ENCODE measurements at regions not wholly inside any gene's neighbourhood (a gene's known extent, or its start where the extent isn't known, plus 50 kb on each side); places are given as distances from the start of the nearest gene placed in this dataset.
"Not testable (repeated sequence)": the region's sequence is repeated elsewhere in the genome, so short reads cannot be mapped to it uniquely, and the experiment has no call there.

DNA sequence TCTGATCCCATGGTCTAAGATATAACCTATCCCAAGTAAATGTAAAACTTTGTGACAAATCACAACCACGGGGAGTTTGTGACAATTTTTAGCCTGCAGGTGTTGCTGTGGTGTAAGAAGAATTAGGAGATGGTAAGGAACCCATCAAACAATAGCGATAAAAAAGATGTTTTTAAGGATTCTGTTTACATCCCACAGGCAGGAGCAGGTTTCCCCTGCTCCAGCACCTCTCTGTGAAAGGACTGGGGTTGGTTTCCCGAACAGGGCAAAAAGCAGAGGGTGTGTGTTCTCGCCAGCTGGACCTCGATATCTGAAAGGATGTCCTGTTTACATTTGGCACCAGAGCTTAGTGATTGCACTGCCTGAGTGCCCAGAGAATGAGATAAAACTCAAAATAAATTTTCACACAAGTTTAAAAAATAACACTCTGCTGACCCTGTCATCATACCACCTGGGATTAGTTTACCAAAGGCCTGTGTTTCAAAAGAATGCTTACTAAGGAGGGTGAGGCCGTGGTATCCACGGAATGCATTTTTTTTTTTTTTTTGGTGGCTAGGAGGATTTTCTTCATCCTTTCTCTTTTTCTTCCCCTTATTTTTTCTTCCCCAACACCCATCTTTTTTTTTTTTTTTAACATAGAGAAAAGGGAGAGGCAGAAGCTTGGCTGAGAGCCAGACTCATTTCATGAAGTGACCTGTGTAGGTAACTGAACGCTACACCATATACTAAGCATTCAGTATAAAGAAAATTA is 151.8 kb upstream of the DPH6 start:
- no peak for DNase-seq

DNA sequence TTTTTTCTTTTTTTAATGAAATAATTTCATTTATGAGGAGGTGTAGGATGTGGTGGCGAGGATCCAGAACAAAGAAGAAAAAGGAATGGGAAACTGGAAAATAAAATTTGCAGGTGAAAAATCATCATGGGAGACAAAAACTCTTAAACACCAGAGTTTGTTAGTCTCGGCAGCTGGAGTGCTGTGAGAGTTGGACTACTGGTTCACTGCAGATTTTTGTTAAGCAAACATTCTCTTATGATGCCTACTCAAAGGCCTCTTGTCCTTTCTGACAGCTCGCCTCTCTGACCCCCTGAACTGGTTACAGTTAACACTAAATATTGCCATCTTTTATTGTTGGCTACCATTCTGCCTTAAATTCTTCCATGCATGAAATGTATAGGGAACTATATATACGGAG is 152.4 kb upstream of the DPH6 start:
- DNase-seq: no peak

DNA sequence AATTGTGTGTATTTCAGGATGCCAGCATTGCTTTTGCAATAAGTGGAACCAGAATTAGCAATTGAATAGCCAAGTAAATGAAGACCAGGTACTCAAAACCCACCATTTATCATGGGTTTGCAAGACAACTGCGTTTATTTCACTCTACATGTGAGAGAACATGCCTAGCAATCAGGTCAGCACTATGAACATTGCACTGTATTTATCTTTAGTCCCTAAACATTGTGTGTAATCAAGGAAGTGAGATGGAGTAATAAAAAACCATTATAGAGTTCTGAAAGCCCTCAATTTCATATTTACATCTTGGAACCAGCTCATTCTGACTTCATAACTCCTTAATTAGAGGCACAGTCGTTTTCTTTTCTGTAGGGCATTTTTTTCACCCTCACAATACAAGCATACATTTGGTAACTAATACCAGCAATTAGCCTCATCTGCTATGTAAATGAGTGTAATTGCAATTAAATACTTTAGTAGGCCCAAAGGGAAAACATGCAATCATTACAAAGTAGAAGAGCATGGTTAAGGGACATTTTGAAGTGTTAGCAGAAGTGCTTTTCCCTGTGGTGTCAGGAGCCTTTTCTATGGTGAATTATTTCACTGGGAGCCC is 153.1 kb upstream of the DPH6 start:
- DNase-seq: no peak

DNA sequence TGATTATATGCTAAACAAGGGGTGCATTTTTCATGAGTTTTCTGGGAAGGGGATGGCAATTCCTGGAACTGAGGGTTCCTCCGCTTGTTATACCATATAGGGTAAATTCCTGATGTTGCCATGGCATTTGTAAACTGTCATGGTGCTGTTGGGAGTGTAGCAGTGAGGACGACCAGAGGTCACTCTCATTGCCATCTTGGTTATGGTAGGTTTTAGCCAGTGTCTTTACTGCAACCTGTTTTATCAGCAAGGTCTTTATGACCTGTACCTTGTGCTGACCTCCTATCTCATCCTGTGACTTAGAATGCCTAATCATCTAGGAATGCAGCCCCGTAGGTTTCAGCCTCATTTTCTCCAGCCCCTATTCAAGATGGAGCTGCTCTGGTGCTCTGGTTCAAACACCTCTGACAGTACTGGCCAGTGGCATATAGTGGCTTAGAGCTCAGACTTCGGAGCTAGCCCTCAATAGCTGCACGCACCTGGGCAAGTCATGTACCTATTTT is 154.2 kb upstream of the DPH6 start:
- not testable (repeated sequence) for DNase-seq

DNA sequence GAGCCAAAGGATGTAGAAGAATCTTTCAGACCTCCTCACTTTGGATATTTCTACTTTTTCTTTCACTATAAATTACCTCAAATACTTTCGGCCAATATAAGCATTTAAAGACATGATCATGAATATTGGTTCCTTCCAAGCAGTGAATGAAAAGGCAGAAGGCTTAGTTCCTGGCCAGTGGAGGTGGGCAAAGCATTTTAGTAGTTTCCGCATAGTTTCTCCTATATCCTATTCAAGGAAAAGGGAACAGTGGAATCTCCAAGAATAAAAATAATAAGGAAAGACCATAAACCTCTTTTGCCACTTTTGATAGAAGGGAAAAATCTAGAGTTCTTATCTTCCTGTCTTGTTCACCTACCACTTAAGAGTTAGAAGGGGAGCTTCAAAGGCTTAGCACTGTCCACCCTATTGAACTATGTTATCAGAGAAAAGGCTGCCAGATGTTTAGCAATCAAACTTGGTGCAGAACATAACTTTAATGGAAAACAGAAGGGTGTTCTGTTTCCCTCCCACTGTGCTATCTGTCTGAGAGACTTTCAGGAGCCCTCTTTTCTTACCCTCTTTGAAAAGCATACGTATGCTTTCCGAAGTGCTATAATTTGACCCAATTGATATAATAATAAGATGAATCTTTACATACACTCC is 155.6 kb upstream of the DPH6 start:
- DNase-seq: no peak

DNA sequence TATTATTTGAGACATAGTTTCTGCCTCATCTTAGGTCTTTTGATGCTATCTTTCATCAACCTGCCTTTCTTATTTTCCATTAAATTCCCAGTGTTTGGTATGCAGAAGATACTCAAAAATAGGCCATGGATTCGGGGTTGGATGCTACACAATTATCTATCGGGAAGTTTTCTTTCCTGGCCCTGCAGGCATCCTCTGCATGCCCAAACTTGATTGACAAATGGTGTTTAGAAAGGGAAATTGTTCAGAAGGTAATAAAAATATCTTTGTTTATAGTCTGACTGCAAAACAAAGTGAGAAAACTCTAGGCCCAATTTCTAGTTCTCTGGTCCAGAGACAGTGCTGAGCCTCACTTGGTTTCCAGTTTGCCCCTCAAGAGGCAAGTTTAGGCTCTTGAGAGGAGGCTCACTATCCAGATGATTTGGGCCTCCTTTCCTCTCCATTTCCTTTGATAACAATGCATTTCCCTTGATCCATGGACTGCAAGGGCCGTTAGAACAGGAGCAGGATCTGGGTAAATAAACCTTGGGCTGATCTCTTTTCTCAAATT is 157.1 kb upstream of the DPH6 start:
- DNase-seq: no peak

DNA sequence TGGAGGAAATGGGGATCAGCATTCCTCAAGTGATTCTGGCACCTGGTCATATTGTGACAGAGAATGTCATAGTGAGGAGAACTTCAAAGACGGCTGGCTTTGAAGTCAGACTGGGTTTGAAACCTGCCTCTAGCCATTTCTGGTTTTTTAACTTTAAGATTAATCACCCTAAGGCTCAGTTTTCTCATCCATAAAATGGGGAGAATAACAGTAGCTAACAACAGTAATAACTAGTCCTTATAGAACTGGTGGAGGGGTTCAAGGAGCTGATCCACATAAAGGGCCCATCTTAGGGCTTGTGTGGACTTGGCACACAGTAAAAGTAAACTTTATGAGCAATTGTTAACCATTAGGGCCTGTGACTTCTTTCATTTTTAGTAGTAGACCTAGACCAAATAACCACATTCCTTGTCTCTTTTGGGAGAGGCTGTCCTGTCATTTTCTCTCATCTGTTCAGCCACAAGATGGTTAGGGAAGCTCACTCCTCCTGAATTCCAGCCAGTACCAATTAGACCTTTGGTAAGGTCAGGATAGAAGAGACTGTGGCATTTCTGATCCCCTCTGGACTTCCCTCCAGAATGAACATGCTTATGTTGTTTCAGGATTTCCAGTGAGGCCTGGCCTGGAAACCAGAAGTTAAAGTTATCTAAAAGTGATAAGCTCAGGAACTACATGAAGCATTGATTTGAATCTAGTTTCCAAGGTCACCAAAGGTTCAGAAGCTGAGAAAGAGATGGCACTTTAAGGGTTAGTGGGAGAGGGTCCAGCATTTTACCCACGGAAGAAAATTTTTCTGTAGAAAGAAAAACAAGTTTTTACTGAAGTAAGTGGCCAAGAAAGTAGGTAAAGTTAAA is 159.3 kb upstream of the DPH6 start:
- DNase-seq: no peak

DNA sequence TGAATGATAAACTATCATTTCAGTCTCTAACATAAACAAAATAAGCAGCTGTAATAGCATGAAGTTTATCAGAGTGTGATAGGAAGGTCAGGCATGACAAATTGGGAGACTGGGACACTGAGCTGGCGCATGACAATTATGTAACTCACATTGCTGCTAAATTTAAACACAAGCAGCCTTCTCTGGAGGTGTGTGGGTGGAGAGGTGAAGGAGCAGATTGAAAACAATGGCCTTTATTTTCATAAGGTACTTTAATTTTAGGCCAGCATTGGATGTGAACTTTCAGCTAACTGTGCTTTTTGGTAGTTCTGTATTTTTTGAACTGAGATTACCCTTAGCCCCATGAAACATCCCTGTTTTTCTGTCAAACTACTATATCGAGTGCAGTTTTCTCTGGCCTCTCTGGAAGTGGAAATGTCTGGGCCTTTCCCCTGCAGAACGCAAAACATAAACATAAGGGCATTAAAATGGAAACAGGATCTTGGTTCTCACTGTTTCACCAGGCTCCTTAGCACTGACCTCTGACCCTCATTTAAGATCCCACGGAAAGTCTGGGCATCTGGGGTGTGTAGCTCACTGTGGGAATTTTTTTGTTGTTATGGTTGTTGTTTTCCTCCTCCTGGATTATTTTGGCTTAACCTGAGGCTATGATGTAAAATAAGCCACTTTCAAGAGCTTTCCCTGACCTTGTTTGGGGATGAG is 160.1 kb upstream of the DPH6 start:
- no peak for DNase-seq

DNA sequence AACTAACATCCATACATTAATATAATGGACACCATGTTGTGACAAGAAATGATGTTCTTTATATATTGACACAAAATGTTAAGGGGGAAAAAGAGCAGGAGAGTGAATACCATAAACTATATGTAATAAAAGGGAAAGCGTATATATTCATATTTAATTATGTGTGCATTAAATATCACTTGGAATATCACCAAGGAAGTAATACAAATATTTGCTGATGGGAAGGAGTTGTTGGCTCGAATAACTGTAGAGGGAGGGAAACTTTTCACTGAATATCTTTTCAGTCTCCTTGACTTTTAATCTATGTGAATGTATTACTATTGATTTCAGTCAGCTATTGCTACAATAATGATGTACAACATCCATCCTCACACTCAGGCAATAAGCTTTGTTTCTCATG is 167.0 kb upstream of the DPH6 start:
- DNase-seq: no peak

DNA sequence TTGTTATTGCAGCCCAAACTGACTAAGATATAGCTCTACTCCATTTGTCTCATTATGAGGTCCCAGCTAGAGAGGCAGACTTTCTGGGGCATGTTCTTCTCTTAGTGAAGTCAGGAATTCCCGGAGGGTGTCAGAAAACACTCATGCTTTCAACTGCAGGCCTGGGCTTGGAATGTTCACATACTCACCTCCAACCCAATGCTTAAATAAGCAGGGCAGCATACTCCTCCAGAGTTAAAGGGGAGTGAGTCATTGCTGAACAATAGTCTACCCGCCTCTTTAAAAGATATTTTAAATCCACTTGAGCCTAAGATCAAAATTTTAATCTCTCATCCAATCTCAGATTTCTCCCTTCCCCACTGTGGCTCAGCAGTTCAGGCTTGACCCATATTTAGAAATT is 167.8 kb upstream of the DPH6 start:
- DNase-seq: no peak

DNA sequence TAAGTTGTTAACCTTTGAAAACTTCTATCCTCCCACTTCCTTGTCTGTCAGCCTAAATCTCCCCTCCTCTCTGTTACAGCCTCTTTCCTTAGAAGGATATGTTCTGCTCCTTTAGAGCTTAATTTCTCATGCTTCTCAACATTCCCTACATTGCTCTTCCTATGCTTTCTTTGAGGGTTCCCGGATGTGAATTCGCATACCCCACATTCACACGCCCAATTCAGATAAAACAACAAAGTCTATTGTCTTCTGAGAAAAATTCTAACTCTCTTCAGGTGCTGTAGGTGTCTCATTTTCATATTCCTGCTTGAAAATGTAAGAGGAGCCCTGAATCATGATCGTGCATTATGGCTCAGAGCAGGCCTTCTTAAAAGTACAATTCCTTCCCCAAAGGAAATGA is 171.8 kb upstream of the DPH6 start:
- DNase-seq: no peak

DNA sequence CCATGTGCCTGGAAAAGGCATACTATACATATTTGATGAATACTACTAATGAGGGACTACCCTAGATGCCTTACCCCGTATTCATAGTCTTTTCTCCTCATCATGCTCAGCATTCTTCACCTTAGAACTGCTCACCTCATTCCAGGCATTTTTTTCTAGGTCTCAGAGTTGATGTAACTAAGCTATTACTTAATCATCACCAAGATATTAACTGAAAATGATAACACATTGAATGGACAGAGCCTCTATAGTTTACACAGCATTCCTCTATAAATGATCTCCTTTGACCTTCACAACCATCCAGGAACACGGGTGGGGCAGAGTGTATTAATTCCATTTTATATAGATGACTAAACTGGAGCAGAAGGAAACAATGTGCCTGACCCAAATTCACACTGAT is 174.1 kb upstream of the DPH6 start:
- no peak for DNase-seq

DNA sequence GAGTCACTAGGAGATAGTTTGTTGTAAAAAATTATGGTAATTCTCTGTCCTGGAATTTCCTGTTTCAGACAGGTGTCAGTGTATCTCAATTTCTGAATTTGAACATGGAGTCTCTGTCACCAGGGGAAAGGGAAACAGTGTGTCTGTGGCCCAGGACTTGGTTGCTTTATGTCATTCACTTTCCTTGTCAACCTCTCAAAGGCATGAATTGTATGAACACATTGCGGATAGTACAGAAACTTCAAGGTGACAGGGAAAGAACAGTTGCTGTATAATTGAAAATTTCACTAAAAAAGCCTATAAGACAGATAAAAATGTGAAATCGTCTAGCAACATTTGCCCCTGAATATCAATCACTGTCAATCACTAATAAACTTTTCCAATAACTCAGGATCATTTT is 175.0 kb upstream of the DPH6 start:
- DNase-seq: no peak

DNA sequence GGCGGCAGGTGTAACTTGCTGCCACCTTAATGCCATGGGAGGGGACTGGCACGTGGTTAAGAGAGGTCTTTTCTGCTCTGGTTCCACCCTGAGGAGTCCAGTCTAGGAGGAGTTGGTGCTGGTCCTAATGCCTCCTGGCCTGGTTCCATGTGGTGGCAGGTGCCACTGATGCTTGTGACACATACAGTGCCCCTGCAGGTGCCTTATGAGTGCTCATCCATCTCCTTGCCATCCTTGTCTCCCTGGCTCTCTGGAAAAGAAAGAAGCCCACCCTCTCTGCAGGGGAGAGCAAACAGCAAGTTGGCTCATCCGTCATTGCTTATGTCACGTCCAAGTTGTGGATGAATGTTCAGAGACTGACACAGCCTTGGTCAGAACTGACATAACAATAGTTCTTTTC is 175.8 kb upstream of the DPH6 start:
- DNase-seq: no peak

DNA sequence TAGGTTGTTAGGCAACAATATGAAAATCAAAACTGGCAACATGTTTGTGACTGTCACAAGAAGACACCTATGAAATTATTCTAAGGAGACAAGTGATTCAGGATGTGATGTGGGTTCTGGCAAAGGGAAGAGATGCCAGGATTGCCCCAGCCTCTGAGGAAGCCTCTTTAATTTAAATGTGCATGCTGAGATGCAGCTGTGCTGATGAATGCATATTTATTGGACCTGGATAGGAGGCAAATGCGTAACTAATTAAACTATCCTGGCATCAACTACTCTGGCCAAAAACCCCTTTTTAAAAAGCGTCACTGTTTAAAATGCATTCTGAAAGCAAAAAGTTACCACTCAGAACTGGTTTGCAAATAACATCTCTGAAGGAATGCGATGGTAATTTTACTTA is 176.5 kb upstream of the DPH6 start:
- no peak for DNase-seq

DNA sequence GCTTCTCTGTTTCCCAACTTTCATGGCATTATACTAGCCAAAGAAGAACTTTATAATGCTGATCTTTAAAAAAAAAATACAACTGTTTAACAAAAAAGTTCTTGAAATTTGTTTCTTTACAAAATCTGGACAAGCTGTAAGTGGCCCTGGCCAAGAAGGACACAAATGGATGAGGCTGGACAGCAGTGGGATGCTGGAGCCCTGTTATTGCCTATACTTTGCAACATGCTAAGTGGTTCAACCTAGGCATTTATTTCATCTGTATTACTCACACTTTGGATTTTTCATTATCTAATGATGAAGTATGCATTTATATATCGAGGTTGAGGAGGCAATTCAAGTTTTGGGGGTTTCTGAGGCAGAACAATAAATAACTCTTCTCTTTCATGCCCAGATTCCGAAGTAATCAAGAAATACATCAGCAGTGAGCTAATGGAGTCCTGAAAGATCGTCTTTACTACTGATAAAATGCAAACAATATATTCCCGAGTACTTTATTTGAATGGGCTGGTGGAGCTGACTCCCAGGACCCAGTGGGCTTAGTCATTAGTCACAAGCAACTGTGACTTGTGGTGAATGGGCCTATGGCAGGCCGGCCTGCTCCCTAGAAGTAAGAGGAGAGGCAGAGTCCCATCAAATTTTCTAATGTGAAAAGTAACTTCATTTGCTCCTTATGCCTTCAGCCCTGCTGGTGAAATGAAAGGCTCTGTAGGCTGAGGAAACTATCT is 177.3 kb upstream of the DPH6 start:
- DNase-seq: no peak

DNA sequence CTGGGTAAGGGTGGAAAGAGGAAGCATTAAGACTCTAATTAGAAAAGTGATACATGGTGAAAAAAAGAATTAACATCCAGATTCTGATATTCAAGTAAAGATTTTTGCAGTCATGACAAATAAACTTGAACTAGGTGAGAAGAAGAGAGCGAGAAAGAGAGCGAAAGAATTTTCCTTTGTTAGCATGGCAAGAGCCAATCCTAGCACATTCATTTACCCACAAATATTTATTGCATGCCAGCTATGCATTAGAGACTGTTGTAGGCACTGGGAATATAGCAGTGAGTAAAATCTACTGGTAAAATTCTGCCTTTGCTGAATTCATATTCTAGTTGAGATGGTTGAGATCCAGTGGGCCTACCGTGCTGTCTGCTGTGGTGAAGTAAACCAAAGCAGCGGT is 177.9 kb upstream of the DPH6 start:
- DNase-seq: no peak

DNA sequence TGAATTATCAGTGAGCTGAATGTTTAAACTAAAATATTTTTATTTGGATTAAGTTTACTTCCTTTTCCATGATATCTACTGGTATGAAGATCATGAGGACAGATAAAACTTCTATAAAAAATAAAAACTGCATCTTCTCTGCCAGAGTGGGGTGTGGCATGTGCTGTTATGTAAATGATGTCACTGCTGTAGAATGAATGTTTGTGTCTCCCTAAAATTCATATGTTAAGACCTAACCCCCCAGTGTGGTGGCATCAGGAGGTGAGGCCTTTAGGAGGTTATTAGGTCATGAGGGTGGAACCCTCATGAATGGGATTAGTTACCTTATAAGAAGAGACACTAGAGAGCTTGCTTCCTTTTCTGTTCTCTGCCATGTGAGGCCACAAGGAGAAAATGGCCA is 178.7 kb upstream of the DPH6 start:
- DNase-seq: no peak

DNA sequence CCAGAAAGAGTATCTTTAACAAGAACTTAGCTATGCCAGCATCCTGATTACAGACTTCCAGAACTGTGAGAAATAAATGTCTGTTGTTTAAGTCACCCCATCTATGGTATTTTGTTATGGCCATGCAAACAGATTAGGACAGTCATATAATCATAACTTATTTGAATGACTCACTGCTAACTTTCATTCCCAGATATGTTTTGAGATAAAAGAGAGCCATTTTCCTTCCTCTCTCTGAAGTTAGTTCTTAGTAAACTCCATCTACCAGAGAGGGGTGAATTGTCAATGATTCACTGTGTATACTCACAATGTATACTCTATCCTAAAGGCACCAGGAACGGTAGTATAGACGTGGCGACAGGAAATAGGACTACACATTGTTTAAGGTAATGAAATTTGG is 179.4 kb upstream of the DPH6 start:
- no peak for DNase-seq

DNA sequence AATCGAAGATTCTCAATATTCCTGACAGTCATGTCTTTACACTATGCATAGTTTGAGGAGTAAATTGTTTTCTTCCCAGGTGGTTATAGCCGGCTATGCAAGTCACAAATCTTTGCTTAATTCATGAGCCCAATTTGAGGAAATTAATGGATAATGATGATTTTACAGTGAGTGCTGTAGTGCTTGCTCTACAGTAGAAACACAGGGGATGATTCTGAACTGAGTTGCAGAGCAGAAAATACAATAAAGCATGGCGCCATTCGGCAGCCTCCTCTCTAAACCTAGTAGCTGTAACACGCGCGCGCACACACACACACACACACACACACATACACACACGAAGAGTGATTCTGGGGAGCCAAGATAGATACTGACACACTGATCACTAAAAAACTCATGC is 181.7 kb upstream of the DPH6 start:
- DNase-seq: no peak

DNA sequence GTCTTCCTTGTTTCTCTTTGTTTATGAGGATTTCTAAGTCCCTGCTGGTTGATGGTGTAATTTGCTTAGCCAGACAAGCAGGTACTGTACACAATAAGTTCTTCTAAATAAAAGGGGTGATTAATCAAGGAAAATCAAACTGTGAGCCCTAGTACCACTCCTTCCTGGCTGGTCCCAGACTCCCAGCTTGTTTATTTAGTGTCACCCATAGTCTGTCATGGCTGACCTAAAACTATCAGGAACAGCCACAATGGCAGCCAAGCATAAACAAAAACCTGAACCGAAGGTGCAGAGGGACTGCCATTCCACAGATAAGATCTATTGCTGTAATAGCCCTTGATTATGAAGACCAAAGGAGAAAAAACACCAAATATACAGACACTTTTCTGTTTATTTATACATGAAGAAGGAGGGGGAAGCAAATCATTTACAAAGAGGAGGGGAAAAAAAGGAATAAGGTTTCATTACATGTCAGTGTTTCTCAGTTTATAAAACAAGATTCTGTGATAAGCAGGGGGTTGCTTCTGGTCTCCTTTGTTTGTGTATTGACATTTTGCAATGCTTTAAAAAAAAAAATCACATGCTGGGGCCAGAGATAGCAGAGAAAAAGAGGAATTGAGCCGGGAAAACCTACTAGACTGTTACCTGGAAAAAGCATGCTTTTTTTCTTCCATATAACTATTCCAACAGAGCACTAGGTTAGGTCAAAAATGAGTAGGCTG is 182.4 kb upstream of the DPH6 start:
- DNase-seq: no peak

All from NCI-H1930 (cell line).